HUES64 (cell line): ENCODE measurements at regions not wholly inside any gene's neighbourhood (a gene's known extent, or its start where the extent isn't known, plus 50 kb on each side); places are given as distances from the start of the nearest gene placed in this dataset.

Experiments used
- H3K27ac ChIP-seq: 2 replicates; pipeline ENCODE4 v1.7.0; 2013; ENCODE audit warnings: low read depth, low read length, inconsistent platforms
- H3K27me3 ChIP-seq: 2 replicates; pipeline ENCODE4 v1.6.1; 2013; ENCODE audit warnings: mild to moderate bottlenecking, low read length; ENCODE audit not compliant: insufficient read depth
- H3K36me3 ChIP-seq: 2 replicates; pipeline ENCODE4 v1.6.1; 2013; ENCODE audit warnings: mild to moderate bottlenecking, low read length; ENCODE audit not compliant: insufficient read depth
- H3K4me1 ChIP-seq: 2 replicates; pipeline ENCODE4 v1.6.1; 2013; ENCODE audit warnings: mild to moderate bottlenecking, low read length, moderate library complexity; ENCODE audit not compliant: insufficient read depth
- H3K4me3 ChIP-seq: 2 replicates; pipeline ENCODE4 v1.5.1; 2013; ENCODE audit warnings: mild to moderate bottlenecking, low read length, moderate library complexity
- H3K9ac ChIP-seq: 2 replicates; pipeline ENCODE4 v1.6.1; 2013; ENCODE audit warnings: mild to moderate bottlenecking, low read depth, low read length
- H3K9me3 ChIP-seq: 2 replicates; pipeline ENCODE4 v1.6.1; 2013; ENCODE audit warnings: low read depth, low read length; ENCODE audit not compliant: insufficient read depth
- WGBS: fragments of 150-250, 120-280 bp; methylation state at CpG from one replicate; pipeline ENCODE4 v1.1.7; 2013; ENCODE audit warnings: missing lambda C conversion rate; 5-methylcytosine and 5-hydroxymethylcytosine counted together

DNA sequence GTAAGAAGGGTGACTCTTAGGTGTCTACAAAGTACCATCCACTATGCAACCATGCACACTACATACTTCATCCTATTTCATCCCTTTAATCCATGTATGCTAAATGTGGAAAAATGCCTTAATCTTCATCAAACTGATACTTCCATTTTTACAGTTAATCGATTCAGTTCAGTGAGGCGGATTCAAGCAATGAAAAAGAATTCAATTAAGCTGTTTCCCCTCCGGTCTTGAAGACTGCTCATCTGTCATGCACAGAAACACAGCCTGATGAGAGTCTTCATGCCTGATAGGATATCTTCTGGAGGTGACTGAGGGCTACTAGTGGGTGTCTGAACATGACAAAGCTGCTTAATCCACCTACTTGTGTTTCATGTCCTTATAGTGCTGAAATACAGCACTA is 270.6 kb upstream of the ALCAM start:
- no peaks in the 10 kb centered on the region for H3K36me3 ChIP-seq
- 98% methylated on average over 3 of the region's 3 CpGs for WGBS
- H3K9ac ChIP-seq, result no peak overlapping the region
- 0 out of 2 replicates have a peak, but pooled peaks cover 5% of the 10 kb centered on the region for H3K4me1 ChIP-seq
- no peak overlapping the region for H3K4me3 ChIP-seq
- no peaks in the 10 kb centered on the region for H3K9me3 ChIP-seq
- H3K27ac ChIP-seq, result no peak overlapping the region
- H3K27me3 ChIP-seq, result no peaks in the 10 kb centered on the region

DNA sequence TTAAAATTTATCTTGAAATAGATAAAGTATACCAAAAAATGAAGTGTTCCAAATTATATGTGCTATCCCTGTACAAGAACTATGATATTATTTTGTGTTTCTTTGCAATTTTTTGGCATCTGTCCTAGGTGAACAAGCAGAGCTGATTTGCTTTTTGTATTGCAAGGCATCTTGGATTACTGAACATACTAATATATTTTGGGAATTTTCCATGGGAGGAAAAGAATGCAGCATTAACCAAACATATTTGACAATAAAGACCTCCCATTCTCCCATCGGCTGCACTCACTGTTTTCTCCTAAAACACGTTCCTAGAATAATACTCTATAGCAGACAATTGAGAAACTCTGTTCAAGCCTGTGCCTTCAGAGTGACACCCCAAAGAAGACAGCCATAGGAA is 265.1 kb upstream of the ALCAM start:
- Histone ChIP-seq H3K9ac (no peak overlapping the region), H3K4me1 (no peaks in the 10 kb centered on the region), H3K9me3 (no peaks in the 10 kb centered on the region), H3K4me3 (no peak overlapping the region), H3K27ac (no peak overlapping the region), H3K27me3 (no peaks in the 10 kb centered on the region), H3K36me3 (no peaks in the 10 kb centered on the region)
- WGBS, result 93% methylated on average over 2 of the region's 2 CpGs

DNA sequence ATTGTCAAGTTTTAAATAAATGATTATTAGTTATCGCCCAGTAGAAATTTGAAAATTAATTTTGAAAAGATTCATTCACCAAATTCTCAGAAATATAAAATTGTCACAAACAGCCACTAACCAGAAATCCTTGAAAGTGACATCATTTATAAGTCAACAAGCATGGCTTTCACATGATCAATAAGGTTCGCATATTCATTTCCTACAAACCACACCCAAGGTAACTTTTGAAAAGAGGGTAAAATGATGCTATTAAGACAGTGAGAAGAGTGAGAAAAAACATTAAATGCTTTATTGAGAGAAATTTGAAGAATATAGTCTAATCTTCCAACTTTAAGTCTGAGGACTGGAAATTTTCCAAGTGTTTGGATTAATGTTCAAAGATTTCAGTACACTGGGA is 263.6 kb upstream of the ALCAM start:
- no peak overlapping the region for H3K27ac ChIP-seq
- H3K4me1 ChIP-seq, result peaks cover 2% of the 10 kb centered on the region; the same call in 1 of the 2 replicates
- no peaks in the 10 kb centered on the region for H3K27me3 ChIP-seq
- no peaks in the 10 kb centered on the region for H3K9me3 ChIP-seq
- H3K9ac ChIP-seq, result no peak overlapping the region
- no peak overlapping the region for H3K4me3 ChIP-seq
- no peaks in the 10 kb centered on the region for H3K36me3 ChIP-seq
- WGBS, result no CpG with 5 or more reads among the region's 2 CpGs

DNA sequence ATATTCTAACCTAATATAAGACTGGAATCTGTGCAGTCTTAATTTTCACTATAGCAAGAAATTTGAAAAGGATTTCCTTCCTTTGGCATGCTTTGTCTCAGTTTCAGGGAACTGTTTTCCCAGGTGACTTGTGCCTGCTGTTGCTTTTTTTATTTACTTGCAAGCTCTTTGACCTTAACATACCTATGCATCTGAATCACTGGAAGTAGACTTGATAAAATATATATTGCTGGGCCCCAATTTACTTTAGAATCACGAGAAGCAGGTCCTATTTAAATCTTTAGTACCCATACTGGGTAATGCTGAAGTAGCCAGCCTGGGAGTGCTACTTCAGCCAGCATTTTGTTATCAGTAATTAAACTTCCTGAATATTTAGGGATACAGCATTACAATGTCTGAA is 257.9 kb upstream of the ALCAM start:
- H3K4me1 ChIP-seq, result peaks cover 14% of the 10 kb centered on the region
- H3K4me3 ChIP-seq, result no peak overlapping the region
- no peak overlapping the region for H3K9ac ChIP-seq
- H3K27me3 ChIP-seq, result no peaks in the 10 kb centered on the region
- H3K27ac ChIP-seq, result no peak overlapping the region; the same call in 1 of the 2 replicates
- H3K9me3 ChIP-seq, result no peaks in the 10 kb centered on the region
- no peaks in the 10 kb centered on the region for H3K36me3 ChIP-seq
- WGBS, result 82% methylated on average over 1 of the region's 1 CpG

DNA sequence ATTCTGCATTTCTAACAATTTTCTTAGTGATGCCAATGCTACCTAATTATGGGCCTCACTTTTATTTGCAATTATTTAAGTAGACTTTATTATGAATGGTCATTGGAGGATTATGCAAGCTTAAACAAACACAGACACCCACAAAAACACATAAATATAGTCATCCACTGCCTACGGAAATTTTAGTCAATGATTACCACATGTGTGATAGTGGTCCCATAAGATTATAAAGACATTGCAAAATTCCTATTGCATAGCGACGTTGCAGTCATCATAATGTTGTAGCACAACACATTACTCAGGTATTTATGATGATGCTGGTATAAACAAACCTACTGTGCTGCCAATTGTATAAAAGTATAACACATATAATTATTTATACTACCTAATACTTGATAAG is 247.8 kb upstream of the ALCAM start:
- H3K4me3 ChIP-seq, result no peak overlapping the region
- no peaks in the 10 kb centered on the region for H3K36me3 ChIP-seq
- H3K9me3 ChIP-seq, result no peaks in the 10 kb centered on the region
- 100% methylated on average over 1 of the region's 3 CpGs for WGBS
- H3K4me1 ChIP-seq, result no peaks in the 10 kb centered on the region
- no peaks in the 10 kb centered on the region for H3K27me3 ChIP-seq
- no peak overlapping the region for H3K9ac ChIP-seq
- no peak overlapping the region for H3K27ac ChIP-seq

DNA sequence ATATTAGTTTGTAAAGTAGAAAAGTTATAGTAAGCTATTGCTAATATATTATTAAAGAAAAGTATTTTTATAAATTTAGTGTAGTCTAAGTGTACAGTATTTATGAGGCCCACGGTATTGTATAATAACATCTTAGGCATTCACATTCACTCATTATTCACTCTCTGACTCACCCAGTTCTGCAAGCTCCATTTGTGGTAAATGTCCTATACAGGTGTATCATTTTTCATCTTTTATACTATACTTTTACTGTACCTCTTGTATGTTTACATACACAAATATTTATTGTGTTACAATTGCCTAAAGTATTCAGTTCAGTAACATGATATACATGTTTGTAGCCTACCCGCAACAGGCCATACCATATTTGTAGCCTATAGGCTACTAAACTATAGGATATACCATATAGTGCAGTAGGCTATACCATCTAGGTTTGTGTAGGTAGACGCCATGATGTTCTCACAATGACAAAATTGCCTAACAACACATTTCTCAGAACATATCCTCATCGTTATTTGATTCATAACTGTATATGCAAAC is 246.8 kb upstream of the ALCAM start:
- no peak overlapping the region for H3K27ac ChIP-seq
- H3K4me1 ChIP-seq, result no peaks in the 10 kb centered on the region
- no peaks in the 10 kb centered on the region for H3K9me3 ChIP-seq

DNA sequence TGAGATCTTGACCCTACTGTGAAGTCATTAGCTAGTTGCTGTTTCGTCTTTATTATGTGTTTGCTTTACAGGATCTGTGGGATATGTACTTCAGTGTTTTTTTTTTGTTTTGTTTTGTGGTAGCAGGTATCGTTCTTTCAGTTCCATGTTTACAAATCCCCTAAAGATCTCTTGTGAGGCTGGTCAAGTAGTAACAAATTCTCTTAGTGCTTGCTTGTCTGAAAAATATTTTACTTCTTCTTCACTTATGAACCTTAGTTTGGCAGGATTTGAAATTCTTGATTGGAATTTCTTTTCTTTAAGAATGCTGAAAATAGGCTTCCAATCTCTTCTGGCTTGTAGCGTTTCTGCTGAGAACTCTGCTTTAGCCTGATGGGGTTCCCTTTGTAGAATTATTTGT is 235.8 kb upstream of the ALCAM start:
- no peak overlapping the region for H3K27ac ChIP-seq
- no peak overlapping the region for H3K9ac ChIP-seq
- no peaks in the 10 kb centered on the region for H3K27me3 ChIP-seq
- no peak overlapping the region for H3K4me3 ChIP-seq
- no peaks in the 10 kb centered on the region for H3K36me3 ChIP-seq
- H3K9me3 ChIP-seq, result peaks cover 27% of the 10 kb centered on the region; the same call in 1 of the 2 replicates
- H3K4me1 ChIP-seq, result no peaks in the 10 kb centered on the region
- WGBS, result 97% methylated on average over 3 of the region's 3 CpGs

More for the DNA sequence above, 246.8 kb upstream of the ALCAM start:
- Histone ChIP-seq H3K36me3 (no peaks in the 10 kb centered on the region), H3K4me3 (no peak overlapping the region), H3K9ac (no peak overlapping the region), H3K27me3 (no peaks in the 10 kb centered on the region)
- 92% methylated on average over 2 of the region's 4 CpGs for WGBS

DNA sequence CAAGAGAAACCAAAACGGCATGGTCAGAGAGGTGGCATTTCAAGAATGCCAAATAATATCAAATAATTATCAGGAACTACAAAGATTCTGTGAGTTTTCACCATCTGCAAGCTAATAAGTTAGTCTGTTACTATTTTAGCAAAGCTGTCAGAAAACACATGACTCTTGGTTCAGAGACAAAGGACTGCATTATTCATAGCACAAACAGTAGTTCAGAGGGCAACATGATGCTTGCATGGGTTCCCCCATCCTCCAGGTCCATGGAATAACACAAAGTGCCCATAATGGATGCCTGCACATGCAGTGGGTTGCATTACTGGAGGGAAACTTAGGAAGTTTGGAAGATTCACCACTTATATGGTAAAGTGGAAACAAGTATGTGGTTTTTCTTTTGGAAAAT is 228.8 kb upstream of the ALCAM start:
- H3K4me1 ChIP-seq, result no peaks in the 10 kb centered on the region
- no peak overlapping the region for H3K27ac ChIP-seq
- no peaks in the 10 kb centered on the region for H3K27me3 ChIP-seq
- H3K4me3 ChIP-seq, result no peak overlapping the region
- 93% methylated on average over 1 of the region's 1 CpG for WGBS
- H3K36me3 ChIP-seq, result no peaks in the 10 kb centered on the region
- H3K9ac ChIP-seq, result no peak overlapping the region
- no peaks in the 10 kb centered on the region for H3K9me3 ChIP-seq

DNA sequence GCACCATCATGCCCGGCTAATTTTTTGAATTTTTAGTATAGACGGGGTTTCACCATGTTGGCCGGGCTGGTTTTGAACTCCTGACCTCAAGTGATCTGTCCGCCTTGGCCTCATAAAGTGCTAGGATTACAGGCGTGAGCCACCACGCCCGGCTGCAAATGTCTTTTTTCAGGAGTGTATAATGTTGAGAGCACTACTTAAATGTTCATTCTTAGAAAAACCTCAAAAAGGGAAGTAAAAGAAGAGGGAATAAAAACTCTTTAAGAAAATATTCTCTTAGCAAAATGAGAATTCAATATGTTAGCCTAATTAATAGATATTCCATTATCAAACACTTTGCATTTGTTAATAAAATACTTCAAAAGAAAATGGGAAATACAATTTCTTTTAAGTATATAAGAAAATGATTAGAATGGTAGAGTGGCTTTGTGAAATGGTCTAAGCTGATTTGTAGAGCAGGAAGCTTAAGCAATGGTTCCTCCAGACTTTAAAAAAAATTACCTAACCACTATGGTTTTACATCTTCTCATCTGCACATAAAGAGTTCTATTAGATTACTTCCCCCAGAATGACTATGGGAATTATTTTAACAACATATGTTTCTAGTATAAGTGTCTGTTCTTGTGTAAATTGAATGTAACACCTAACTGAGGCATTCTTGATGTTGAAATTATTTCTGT is 226.7 kb upstream of the ALCAM start:
- 94% methylated on average over 7 of the region's 7 CpGs for WGBS
- no peak overlapping the region for H3K27ac ChIP-seq
- H3K9me3 ChIP-seq, result no peaks in the 10 kb centered on the region
- H3K36me3 ChIP-seq, result no peaks in the 10 kb centered on the region
- no peaks in the 10 kb centered on the region for H3K4me1 ChIP-seq
- H3K9ac ChIP-seq, result no peak overlapping the region
- H3K4me3 ChIP-seq, result no peak overlapping the region
- H3K27me3 ChIP-seq, result no peaks in the 10 kb centered on the region

DNA sequence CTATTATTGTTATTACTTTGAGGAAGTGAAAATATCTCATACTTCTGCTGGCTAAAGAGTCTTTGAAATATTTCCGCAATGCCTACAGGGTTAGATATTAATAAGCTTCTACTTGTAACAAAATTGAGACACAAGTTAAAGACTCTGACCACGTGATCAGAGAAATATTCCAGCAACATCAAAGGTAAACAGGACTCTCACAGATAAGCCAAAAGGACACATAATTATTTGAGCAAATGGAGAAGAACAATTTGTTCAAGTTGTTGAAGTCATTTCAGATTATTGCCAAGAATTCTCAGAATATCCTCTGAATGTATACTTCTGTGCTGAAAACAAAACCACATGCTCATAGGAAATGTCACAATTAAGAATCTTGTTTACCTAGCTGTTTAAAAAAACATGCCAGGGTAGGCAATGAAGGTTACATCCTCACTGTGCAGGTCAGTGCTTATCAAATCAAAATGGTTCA is 225.8 kb upstream of the ALCAM start:
- H3K36me3 ChIP-seq, result no peaks in the 10 kb centered on the region
- H3K9me3 ChIP-seq, result no peaks in the 10 kb centered on the region
- H3K4me1 ChIP-seq, result no peaks in the 10 kb centered on the region
- H3K27ac ChIP-seq, result no peak overlapping the region
- WGBS, result 100% methylated on average over 1 of the region's 2 CpGs
- no peaks in the 10 kb centered on the region for H3K27me3 ChIP-seq
- H3K4me3 ChIP-seq, result no peak overlapping the region
- no peak overlapping the region for H3K9ac ChIP-seq

DNA sequence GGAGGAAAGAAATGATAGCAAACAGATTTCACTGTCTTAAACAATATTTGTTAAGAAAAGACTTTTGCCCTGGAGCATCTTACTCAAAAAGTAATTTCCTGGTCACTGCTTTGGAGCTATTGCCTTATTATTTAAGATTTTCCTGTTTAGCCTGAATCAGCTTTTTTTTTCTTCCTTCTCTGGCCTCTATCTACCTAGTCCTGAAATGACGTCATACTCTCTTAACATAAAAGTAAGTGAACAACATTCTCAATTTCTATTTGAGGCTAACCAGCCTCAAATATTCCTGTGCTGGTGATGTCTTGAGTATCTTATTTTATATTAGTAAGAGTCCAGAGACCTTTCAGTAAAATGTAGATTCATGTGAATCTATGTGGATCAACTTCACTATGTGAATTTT is 221.9 kb upstream of the ALCAM start:
- Histone ChIP-seq H3K9me3 (peaks cover 5% of the 10 kb centered on the region; the same call in 1 of the 2 replicates), H3K27me3 (no peaks in the 10 kb centered on the region), H3K27ac (no peak overlapping the region), H3K9ac (no peak overlapping the region), H3K4me3 (no peak overlapping the region), H3K36me3 (no peaks in the 10 kb centered on the region), H3K4me1 (no peaks in the 10 kb centered on the region)
- 92% methylated on average over 1 of the region's 1 CpG for whole genome bisulfite sequencing
